CD4-positive, alpha-beta T cell treated with Interleukin-12 subunit alpha and Interleukin-12 subunit beta, for 1 hour (primary cell): ENCODE measurements at regions not wholly inside any gene's neighbourhood (a gene's known extent, or its start where the extent isn't known, plus 50 kb on each side); places are given as distances from the start of the nearest gene placed in this dataset.

Source experiments
- DNase-seq: peaks from one replicate; pipeline ENCODE4 v3.0.0-alpha.2; 2020

GRCh38 chr5:175282611-175283225 is 161.3 kb downstream of the DRD1 start:
- DNase-seq, result no peak

- DNase-seq, result no peak
Measured at GRCh38 chr5:175281714-175282113, 162.3 kb downstream of the DRD1 start.

GRCh38 chr5:175281257-175281656 is 162.7 kb downstream of the DRD1 start:
- DNase-seq, result no peak

GRCh38 chr5:175279506-175279905 is 164.5 kb downstream of the DRD1 start:
- DNase-seq, result no peak

- DNase-seq, result no peak
Measured at GRCh38 chr5:175275748-175276147, 168.2 kb downstream of the DRD1 start.

- DNase-seq, result no peak
Measured at GRCh38 chr5:175275097-175275496, 168.9 kb downstream of the DRD1 start.

- DNase-seq, result no peak
Measured at GRCh38 chr5:175274171-175274570, 169.8 kb downstream of the DRD1 start.

GRCh38 chr5:175264406-175264805 is 179.6 kb downstream of the DRD1 start:
- no peak for DNase-seq

GRCh38 chr5:175263776-175264175 is 180.2 kb downstream of the DRD1 start:
- no peak for DNase-seq

GRCh38 chr5:175261526-175261925 is 182.5 kb downstream of the DRD1 start:
- no peak for DNase-seq

GRCh38 chr5:175261037-175261436 is 182.9 kb downstream of the DRD1 start:
- DNase-seq, result no peak

GRCh38 chr5:175257847-175258194 is 186.2 kb downstream of the DRD1 start:
- DNase-seq, result no peak

GRCh38 chr5:175257128-175257846 is 186.7 kb downstream of the DRD1 start:
- no peak for DNase-seq

- no peak for DNase-seq
Measured at GRCh38 chr5:175254155-175254554, 189.8 kb downstream of the DRD1 start.

- no peak for DNase-seq
Measured at GRCh38 chr5:175253597-175253996, 190.4 kb downstream of the DRD1 start.

- DNase-seq, result no peak
Measured at GRCh38 chr5:175252234-175252805, 191.7 kb downstream of the DRD1 start.

GRCh38 chr5:175250426-175250825 is 193.6 kb downstream of the DRD1 start:
- DNase-seq, result no peak

GRCh38 chr5:175248416-175248905 is 195.5 kb downstream of the DRD1 start:
- DNase-seq, result no peak

GRCh38 chr5:175246889-175247520 is 197.0 kb downstream of the DRD1 start:
- no peak for DNase-seq

GRCh38 chr5:175246242-175246888 is 197.6 kb downstream of the DRD1 start:
- DNase-seq, result no peak

- no peak for DNase-seq
Measured at GRCh38 chr5:175243441-175243840, 200.5 kb downstream of the DRD1 start.

- DNase-seq, result no peak
Measured at GRCh38 chr5:175242207-175242606, 201.8 kb downstream of the DRD1 start.

- DNase-seq, result no peak
Measured at GRCh38 chr5:175238326-175238725, 205.7 kb downstream of the DRD1 start.
